ENCODE measurements at regions not wholly inside any gene's neighbourhood (a gene's known extent, or its start where the extent isn't known, plus 50 kb on each side); places are given as distances from the start of the nearest gene placed in this dataset.
A peak's percentile ranks its signal among the peaks of the same experiment; 100 is the strongest.

DNA sequence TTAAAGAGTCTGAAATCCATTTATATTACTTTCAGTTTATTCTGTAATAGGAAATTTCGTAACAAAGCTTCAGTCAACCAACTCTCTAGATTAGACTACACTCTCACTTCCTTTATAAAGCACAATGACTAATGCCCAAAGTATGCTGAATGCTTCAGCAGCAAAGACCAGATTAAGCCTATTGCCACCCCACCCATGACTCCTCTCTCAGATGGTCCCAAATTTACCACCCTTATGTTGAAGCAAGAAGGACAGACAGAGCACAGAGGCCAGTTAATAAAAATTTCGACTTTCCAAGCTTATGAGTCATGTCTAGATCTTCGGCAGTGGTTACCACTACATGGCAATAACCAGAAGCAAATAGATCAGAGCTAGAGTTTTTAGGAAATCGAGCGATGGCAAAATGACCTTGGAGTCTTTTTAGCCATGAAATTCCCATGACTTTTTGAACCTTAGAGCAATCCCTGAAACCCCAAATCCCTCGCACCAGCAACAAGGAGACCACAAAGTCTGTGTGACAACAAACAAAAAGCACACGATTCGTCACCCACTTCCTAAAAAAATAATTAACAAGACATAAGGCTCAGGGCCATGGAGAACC, 287.8 kb upstream of the RASA1 start:
- Mint-ChIP-seq H3K4me3 (no peak overlapping the region), H3K27ac (no peak overlapping the region), H3K4me1 (ENCODE audit: low read depth in 2 of 2) (no peaks in the 10 kb centered on the region), H3K27me3 (peaks cover 11 to 27% of the 10 kb centered on the region in 2 donors), H3K36me3 (ENCODE audit: insufficient read depth) (no peaks in the 10 kb centered on the region), H3K9me3 (no peaks in the 10 kb centered on the region)
- DNase-seq (no peak), ATAC-seq (replicated peaks) (no peak)

DNA sequence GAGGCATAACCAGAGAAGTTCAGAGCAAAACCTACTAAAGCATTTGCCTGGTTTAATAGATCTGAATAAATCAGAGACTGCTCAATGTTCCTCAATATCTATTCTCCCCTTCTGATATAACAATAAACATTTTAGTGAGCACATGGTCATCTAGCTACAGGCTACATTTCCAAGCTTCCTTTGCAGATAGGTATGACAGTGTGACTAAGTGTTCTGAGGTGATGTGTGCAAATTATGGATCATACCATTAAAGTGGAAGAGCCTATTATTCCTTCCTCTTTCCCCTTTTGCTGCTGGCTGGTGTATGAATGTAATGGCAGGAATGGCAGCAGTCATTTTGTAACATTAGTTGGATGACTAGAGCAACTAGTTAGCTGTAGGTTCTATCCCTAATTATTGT, 285.8 kb upstream of the RASA1 start:
- H3K4me1 Mint-ChIP-seq (ENCODE audit: low read depth in 2 of 2) = no peaks in the 10 kb centered on the region
- no peak for ATAC-seq (replicated peaks)
- DNase-seq = no peak
- no peaks in the 10 kb centered on the region for H3K36me3 Mint-ChIP-seq (ENCODE audit: insufficient read depth)
- no peak overlapping the region for H3K4me3 Mint-ChIP-seq
- H3K27ac Mint-ChIP-seq = no peak overlapping the region
- no peaks in the 10 kb centered on the region for H3K9me3 Mint-ChIP-seq
- H3K27me3 Mint-ChIP-seq = peaks cover 11 to 23% of the 10 kb centered on the region in 2 donors

DNA sequence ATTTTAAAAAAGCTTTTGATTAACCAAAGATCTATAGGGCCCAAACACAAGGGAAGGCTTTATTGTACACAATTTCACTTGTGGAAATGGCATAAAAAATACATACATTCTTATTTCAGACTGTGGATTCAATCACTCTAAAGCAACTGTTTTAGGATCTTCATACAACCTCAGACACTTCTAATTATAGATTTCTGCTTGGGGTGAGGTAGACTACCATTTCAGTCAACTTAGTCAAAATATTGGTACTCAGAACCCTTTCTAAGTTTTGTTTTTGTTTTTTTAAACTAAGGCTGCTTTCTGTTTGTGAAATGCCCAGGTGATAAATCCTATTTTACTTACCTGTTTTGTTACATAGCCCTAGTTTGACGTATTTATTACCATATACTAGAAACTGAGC, 284.5 kb upstream of the RASA1 start:
- Mint-ChIP-seq H3K36me3 (ENCODE audit: insufficient read depth) (no peaks in the 10 kb centered on the region), H3K9me3 (no peaks in the 10 kb centered on the region), H3K4me3 (no peak overlapping the region), H3K4me1 (ENCODE audit: low read depth in 2 of 2) (no peaks in the 10 kb centered on the region), H3K27ac (no peak overlapping the region), H3K27me3 (peaks cover 11 to 17% of the 10 kb centered on the region in 2 donors)
- no peak for DNase-seq
- no peak for ATAC-seq (replicated peaks)

DNA sequence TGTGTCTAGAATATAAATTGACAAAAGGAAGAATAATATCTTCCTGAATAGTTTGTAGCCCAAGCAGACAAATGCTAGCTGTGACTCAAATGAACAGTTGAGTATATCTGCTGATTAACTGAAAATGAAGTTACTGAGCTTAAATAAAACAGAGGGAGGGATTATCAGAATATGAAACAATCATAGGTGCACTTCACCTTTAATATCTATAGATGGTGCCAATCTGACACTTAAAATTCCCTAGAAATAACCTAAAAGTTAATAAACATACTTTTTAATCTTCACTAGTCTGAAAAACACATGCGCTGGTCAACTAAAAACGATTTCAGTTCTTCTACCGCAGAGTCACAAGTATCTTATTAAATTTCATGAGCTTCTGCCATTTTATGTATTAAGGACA, 280.8 kb upstream of the RASA1 start:
- Mint-ChIP-seq H3K4me3 (no peak overlapping the region), H3K4me1 (ENCODE audit: low read depth in 2 of 2) (no peaks in the 10 kb centered on the region), H3K27ac (no peak overlapping the region), H3K27me3 (peaks cover 0 to 3% of the 10 kb centered on the region in 2 donors), H3K36me3 (ENCODE audit: insufficient read depth) (no peaks in the 10 kb centered on the region), H3K9me3 (no peaks in the 10 kb centered on the region)
- DNase-seq (no peak), ATAC-seq (replicated peaks) (no peak)

DNA sequence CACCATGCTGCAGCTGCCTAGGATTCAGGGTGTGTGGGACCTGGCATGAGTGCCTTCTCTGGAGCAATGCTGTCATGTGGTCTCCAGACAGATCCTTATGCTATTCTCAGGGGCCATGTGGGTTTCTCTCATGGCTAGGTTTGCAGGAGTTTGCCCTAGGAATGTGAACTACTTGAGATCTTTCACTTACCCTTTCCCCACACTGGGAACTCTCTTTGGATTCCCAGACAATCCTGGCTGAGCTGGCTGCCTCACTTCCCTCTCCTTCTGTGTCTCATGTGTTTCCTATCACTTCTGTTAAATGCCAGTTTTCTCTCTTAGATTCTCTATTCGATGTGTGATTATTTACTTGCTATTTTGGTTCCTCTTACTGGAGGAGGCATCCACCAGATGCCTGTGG, 270.2 kb upstream of the RASA1 start:
- no peak overlapping the region for H3K4me3 Mint-ChIP-seq
- ATAC-seq (replicated peaks) (no peak), DNase-seq (no peak)
- H3K27me3 Mint-ChIP-seq = peaks cover 0 to 6% of the 10 kb centered on the region in 2 donors
- no peaks in the 10 kb centered on the region for H3K36me3 Mint-ChIP-seq (ENCODE audit: insufficient read depth)
- no peak overlapping the region for H3K27ac Mint-ChIP-seq
- no peaks in the 10 kb centered on the region for H3K9me3 Mint-ChIP-seq
- H3K4me1 Mint-ChIP-seq (ENCODE audit: low read depth in 2 of 2) = no peaks in the 10 kb centered on the region

DNA sequence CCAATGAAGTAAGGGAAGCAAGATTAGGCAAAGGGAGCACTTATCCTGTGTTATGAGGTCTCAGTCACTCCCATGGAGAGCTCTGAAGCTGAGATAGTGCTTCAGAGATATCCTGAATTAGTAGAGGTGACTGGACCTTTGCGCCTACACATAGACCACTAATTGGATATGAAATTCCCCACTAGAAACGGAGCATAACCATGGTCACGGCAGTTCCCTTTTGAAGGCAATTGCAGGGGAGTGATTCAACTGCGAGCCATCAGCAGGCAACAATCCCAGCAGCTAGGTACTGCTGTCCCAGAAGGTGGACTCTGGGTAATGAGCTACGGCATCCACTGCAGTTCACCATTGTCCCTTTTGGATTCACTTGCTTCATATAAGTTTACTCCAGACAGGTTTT, 267.7 kb upstream of the RASA1 start:
- DNase-seq (no peak), ATAC-seq (replicated peaks) (no peak)
- no peak overlapping the region for H3K27ac Mint-ChIP-seq
- no peaks in the 10 kb centered on the region for H3K36me3 Mint-ChIP-seq (ENCODE audit: insufficient read depth)
- H3K4me1 Mint-ChIP-seq (ENCODE audit: low read depth in 2 of 2) = peaks cover 0 to 2% of the 10 kb centered on the region in 2 donors
- peaks cover 0 to 6% of the 10 kb centered on the region in 2 donors for H3K27me3 Mint-ChIP-seq
- H3K9me3 Mint-ChIP-seq = no peaks in the 10 kb centered on the region
- no peak overlapping the region for H3K4me3 Mint-ChIP-seq

DNA sequence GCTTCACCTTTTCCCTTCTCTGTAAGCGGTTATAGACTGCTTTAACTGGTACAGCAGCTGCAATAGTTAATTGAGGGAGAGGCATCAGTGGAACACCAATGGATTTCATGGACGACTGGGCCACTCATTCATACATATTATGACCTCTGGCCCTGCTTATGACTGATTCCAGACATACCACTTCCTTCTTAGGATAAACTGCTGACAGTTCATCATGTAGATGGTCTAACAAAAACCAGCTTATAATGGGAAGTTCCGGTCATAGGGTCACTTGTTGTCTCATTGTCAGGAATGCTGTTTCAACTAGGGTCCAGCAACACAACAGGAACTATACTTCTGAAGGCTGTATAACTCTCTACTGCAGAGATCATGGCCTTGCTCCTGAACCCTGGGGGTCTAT, 265.2 kb upstream of the RASA1 start:
- no peaks in the 10 kb centered on the region for H3K36me3 Mint-ChIP-seq (ENCODE audit: insufficient read depth)
- no peaks in the 10 kb centered on the region for H3K9me3 Mint-ChIP-seq
- no peak overlapping the region for H3K27ac Mint-ChIP-seq
- no peak overlapping the region for H3K4me3 Mint-ChIP-seq
- peaks cover 0 to 6% of the 10 kb centered on the region in 2 donors for H3K27me3 Mint-ChIP-seq
- ATAC-seq (replicated peaks) (no peak), DNase-seq (no peak)
- peaks cover 0 to 2% of the 10 kb centered on the region in 2 donors for H3K4me1 Mint-ChIP-seq (ENCODE audit: low read depth in 2 of 2)

DNA sequence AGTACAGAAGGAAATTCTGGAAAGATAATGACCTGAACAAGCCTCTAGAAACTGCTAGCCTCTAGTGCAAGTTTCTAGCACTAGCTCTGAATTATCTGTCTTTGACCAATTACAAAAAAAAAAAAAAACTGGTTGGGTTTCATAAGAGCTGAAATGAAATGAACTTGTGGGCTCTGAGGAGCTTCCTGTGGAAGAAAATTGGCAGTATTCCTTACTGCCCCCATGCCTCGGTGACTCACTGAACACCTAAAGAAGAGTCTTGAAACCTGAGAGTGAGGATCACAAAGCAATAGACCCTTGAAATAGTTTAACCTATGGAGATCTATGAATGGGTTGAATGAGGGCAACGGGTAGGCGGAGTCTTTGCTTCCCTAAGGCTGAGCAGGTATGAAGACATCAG, 263.6 kb upstream of the RASA1 start:
- DNase-seq (no peak), ATAC-seq (replicated peaks) (no peak)
- H3K27ac Mint-ChIP-seq = peak overlapping the region in 1 of 2 donors; percentile 75
- H3K27me3 Mint-ChIP-seq = peaks cover 0 to 6% of the 10 kb centered on the region in 2 donors
- peaks cover 0 to 2% of the 10 kb centered on the region in 2 donors for H3K4me1 Mint-ChIP-seq (ENCODE audit: low read depth in 2 of 2)
- H3K36me3 Mint-ChIP-seq (ENCODE audit: insufficient read depth) = no peaks in the 10 kb centered on the region
- no peaks in the 10 kb centered on the region for H3K9me3 Mint-ChIP-seq
- no peak overlapping the region for H3K4me3 Mint-ChIP-seq

DNA sequence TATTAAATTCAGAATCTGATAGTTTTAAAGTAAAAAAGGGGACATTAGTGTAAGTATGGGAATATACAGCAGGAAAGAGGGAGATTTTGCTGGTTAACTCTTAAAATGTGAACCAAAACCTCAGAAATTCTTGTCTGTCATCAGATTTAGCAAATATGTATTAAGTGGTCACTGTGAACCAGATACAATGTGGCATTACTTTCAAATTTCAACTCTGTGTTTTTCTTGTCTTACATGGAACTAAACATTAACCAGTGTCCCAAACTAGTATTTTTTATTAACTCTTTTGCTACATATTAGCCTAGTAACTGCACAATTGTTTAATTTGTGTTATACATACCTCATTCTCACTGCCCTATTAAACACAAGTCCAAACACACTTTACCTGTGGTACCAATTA, 259.9 kb upstream of the RASA1 start:
- no peaks in the 10 kb centered on the region for H3K27me3 Mint-ChIP-seq
- no peaks in the 10 kb centered on the region for H3K36me3 Mint-ChIP-seq (ENCODE audit: insufficient read depth)
- H3K4me3 Mint-ChIP-seq = no peak overlapping the region
- no peak for DNase-seq
- H3K9me3 Mint-ChIP-seq = no peaks in the 10 kb centered on the region
- H3K27ac Mint-ChIP-seq = no peak overlapping the region
- peaks cover 0 to 1% of the 10 kb centered on the region in 2 donors for H3K4me1 Mint-ChIP-seq (ENCODE audit: low read depth in 2 of 2)
- ATAC-seq (replicated peaks) = no peak

DNA sequence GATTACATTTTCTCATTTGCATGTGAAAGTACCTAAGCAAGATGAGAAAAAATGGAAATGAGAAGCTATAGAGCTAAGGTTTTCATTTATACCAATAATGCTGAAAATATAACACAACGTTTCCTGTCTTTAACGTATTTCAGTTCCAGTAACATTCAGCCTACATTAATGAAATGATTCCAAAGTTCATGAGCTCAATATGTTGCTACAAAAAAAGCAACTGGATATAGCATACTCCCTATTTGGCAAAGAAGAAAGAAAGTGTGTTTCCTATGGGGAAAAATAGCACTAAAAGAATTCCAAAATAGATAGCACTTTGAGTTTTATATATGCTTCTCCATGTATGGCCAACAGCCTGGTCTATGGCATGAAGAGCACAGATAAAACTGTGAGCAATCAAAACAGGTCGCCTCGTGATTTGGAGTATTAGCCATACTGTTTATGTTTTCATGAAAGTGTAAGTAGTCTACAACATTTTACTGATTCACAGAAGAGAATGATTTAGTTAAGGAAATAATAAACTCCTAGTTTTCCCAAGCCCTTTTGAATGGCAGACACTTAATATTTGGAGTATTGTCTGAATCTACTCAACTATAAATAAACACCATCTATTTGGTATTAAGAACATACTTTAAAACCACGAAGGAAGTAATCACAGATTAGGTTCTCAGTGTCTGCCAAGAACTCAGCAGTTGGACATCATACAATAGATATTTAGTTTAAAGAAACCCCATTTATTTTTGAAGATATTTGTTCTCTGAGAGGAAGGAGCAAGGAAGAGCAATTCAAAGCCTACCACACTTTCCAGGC, 258.7 kb upstream of the RASA1 start:
- Mint-ChIP-seq H3K4me3 (no peak overlapping the region), H3K27me3 (no peaks in the 10 kb centered on the region), H3K36me3 (ENCODE audit: insufficient read depth) (no peaks in the 10 kb centered on the region), H3K27ac (no peak overlapping the region), H3K9me3 (no peaks in the 10 kb centered on the region), H3K4me1 (ENCODE audit: low read depth in 2 of 2) (no peaks in the 10 kb centered on the region)
- ATAC-seq (replicated peaks) = no peak
- DNase-seq = no peak

DNA sequence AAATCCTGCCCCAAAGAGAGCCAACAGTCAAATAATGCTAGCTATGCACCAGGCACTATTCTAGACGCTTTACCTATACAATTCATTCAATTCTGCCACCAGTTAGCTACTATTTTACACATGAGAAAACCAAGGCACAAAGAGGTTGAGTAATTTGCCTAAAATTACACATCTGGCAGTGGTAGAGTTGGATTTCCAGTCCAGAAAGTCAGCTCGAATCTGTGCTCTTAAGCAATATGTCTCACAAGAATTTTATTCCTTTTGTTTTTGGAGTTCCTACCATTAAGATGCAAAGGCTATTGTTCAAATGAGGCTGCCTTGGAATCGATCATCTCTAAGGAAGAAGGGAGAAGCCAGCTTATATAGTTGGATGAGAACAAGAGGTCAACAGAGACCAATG, 256.9 kb upstream of the RASA1 start:
- Mint-ChIP-seq H3K36me3 (ENCODE audit: insufficient read depth) (no peaks in the 10 kb centered on the region), H3K9me3 (no peaks in the 10 kb centered on the region), H3K27ac (no peak overlapping the region), H3K4me1 (ENCODE audit: low read depth in 2 of 2) (no peaks in the 10 kb centered on the region), H3K4me3 (no peak overlapping the region), H3K27me3 (no peaks in the 10 kb centered on the region)
- ATAC-seq (replicated peaks) (no peak), DNase-seq (no peak)

DNA sequence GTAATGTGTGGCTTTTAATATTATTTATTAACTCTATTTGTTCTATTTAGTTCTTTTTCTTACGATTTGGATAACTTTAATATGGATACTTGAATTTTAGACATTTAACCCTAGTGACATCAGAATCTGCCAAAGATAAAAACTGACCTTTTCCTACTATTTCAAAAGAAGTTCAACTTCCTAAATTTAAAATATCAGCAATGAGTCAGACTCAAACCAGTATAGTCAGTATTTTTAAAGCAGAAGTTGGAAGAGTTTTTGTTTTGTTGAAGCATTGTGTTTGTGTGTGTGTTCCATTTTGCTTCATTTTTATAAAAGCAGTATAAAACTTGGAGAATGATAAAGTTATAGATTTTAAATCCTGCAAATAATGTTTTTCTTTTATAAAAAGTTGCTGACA, 251.8 kb upstream of the RASA1 start:
- Mint-ChIP-seq H3K27me3 (no peaks in the 10 kb centered on the region), H3K27ac (no peak overlapping the region), H3K4me1 (ENCODE audit: low read depth in 2 of 2) (peaks cover 12 to 13% of the 10 kb centered on the region in 2 donors), H3K36me3 (ENCODE audit: insufficient read depth) (no peaks in the 10 kb centered on the region), H3K9me3 (no peaks in the 10 kb centered on the region), H3K4me3 (no peak overlapping the region)
- ATAC-seq (replicated peaks) = no peak
- DNase-seq = no peak

DNA sequence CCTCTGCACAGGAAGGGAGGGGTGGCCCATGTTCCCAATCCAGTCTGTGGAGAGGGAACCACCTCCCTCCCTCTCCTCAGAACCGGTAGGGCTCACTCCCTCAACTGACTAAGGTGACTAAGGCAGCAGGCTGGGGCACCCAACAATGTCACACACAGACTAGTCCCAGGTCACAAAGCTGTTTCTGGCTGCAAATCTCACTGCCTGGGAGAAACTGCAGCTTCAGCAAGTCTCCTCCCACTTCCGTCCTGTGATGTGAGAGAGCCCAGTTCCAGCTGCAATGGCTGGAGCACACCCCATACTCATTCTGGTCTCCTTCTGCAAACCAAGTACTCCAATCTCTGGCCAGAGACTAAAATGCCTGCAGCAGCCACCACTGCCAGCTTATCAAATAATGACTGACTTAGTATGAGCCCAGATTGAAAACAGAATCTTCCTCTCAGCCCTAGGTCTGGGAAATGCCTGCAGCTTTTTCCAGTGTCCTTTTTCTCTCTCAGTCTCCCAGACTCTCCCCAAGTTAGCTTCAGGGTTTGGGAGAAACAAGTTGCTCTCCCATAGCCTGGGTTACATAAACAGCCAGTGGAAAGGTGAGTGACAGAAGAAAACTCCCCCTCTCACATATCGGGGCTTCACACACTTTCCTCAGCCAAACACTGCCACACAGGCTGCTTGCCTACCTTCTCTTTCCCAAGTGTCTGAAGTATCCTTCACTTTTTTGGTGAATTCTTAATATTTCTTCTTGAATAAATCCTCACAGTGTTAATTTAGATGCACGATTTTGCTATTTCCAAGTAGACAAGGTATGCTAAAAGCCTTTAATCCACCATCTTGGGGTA, 247.4 kb upstream of the RASA1 start:
- Mint-ChIP-seq H3K36me3 (ENCODE audit: insufficient read depth) (no peaks in the 10 kb centered on the region), H3K4me1 (ENCODE audit: low read depth in 2 of 2) (peaks cover 14 to 17% of the 10 kb centered on the region in 2 donors), H3K9me3 (no peaks in the 10 kb centered on the region), H3K4me3 (peak overlapping the region; percentile 32 to 62), H3K27ac (peak overlapping the region; percentile 71 to 88), H3K27me3 (no peaks in the 10 kb centered on the region)
- DNase-seq (peak; percentile 7 to 20 (median 7)), ATAC-seq (replicated peaks) (peak; percentile 89)
